ENCODE measurements at regions not wholly inside any gene's neighbourhood (a gene's known extent, or its start where the extent isn't known, plus 50 kb on each side); places are given as distances from the start of the nearest gene placed in this dataset.

DNA sequence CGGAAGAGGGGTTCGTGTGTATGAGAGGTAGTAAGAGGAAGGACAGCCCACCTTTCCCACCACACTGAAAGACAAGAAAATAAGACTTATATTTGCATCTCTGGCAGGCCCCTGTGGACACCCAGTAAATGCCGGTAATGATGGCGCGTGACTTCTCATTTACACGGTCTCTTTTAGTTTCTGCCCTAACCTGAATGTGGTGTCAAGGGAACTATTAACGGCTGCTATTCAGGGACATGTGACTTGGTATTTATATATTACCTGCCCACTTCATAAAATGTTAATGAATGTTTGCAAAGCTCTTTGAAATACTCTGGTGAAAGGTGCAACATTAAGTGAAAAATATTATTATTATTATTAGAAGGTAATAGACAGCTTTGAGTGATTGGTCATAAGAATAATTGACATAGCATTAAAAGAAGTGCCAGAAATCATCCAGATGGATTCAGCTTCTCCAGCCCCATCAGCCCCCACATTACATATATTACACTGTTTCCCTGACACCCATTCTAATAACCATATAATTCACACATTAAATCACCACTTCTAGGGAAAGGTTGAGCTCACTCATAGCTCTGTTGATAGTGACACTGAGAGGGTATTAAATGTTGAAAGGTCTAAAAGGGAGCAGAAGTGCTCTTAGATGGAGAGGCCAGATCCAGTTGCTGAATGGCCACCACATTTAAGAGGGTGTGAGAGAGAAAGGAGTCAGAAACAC is 83.0 kb upstream of the BEND4 start:
- TF ChIP-seq, protein P1, sequence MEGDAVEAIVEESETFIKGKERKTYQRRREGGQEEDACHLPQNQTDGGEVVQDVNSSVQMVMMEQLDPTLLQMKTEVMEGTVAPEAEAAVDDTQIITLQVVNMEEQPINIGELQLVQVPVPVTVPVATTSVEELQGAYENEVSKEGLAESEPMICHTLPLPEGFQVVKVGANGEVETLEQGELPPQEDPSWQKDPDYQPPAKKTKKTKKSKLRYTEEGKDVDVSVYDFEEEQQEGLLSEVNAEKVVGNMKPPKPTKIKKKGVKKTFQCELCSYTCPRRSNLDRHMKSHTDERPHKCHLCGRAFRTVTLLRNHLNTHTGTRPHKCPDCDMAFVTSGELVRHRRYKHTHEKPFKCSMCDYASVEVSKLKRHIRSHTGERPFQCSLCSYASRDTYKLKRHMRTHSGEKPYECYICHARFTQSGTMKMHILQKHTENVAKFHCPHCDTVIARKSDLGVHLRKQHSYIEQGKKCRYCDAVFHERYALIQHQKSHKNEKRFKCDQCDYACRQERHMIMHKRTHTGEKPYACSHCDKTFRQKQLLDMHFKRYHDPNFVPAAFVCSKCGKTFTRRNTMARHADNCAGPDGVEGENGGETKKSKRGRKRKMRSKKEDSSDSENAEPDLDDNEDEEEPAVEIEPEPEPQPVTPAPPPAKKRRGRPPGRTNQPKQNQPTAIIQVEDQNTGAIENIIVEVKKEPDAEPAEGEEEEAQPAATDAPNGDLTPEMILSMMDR (IDR thresholded peaks at IDR 0.05) = no peak
- TF ChIP-seq EZH2 (IDR thresholded peaks at IDR 0.05) (no peak), EZH2phosphoT487 (IDR thresholded peaks at IDR 0.05) (no peak)

DNA sequence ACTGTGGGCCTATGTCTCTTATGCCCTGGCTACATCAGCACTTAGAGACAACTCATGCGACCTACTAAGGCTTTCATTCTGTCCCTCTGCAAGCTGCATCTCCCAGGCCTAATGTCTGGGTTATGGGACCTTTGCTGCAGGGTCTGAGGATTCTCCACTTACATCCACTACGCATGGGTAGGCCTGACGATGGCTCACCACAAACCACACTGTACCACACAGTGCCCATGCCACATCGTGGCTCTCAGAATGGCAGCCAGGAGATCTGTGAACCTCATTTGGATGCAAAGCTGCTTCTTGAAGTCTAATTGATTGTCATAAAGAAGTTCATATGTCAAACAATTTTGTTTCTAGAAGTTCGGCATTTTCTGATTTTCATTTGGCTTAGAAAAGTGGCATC is 84.6 kb upstream of the BEND4 start:
- no peaks in the 10 kb centered on the region for H3K27me3 ChIP-seq
- H2AFZ ChIP-seq (replicated peaks) = no peak overlapping the region
- DNase-seq (ENCODE audit: low spot score) = no peak
- H3K4me1 ChIP-seq = peaks cover 6% of the 10 kb centered on the region
- H3K4me2 ChIP-seq = no peak overlapping the region
- H3K27ac ChIP-seq = no peak overlapping the region
- H3K4me3 Mint-ChIP-seq = no peak overlapping the region
- TF ChIP-seq EZH2 (IDR thresholded peaks at IDR 0.05) (no peak), EZH2phosphoT487 (IDR thresholded peaks at IDR 0.05) (no peak)
- TF ChIP-seq, protein P1 (IDR thresholded peaks at IDR 0.05) = no peak
- H3K9me3 Mint-ChIP-seq = peaks cover 4% of the 10 kb centered on the region
- peaks cover 4% of the 10 kb centered on the region for H3K27me3 Mint-ChIP-seq (ENCODE audit: insufficient read depth, low read depth)
- no peaks in the 10 kb centered on the region for H3K4me1 Mint-ChIP-seq
- no peaks in the 10 kb centered on the region for H3K36me3 ChIP-seq
- H3K27ac Mint-ChIP-seq = no peak overlapping the region
- H3K4me3 ChIP-seq = no peak overlapping the region
- no peaks in the 10 kb centered on the region for H3K79me2 ChIP-seq (ENCODE audit: low read depth)
- H3K9me3 ChIP-seq (ENCODE audit: low read depth) = no peaks in the 10 kb centered on the region
- H3F3A ChIP-seq (ENCODE audit: low read depth) = peaks cover 5% of the 10 kb centered on the region
- no peak overlapping the region for H3K9ac ChIP-seq
- no peaks in the 10 kb centered on the region for H4K20me1 ChIP-seq (ENCODE audit: low read depth)
- no peaks in the 10 kb centered on the region for H3K36me3 Mint-ChIP-seq

More for the DNA sequence above, 83.0 kb upstream of the BEND4 start:
- Mint-ChIP-seq H3K4me3 (no peak overlapping the region), H3K27ac (no peak overlapping the region), H3K9me3 (peaks cover 6% of the 10 kb centered on the region), H3K36me3 (no peaks in the 10 kb centered on the region), H3K4me1 (no peaks in the 10 kb centered on the region), H3K27me3 (ENCODE audit: insufficient read depth, low read depth) (peaks cover 4% of the 10 kb centered on the region)
- Histone ChIP-seq H4K20me1 (ENCODE audit: low read depth) (no peaks in the 10 kb centered on the region), H2AFZ (replicated peaks) (no peak overlapping the region), H3K4me3 (no peak overlapping the region), H3K4me2 (no peak overlapping the region), H3K9ac (no peak overlapping the region), H3K79me2 (ENCODE audit: low read depth) (no peaks in the 10 kb centered on the region), H3K27me3 (no peaks in the 10 kb centered on the region), H3K36me3 (no peaks in the 10 kb centered on the region), H3K4me1 (peaks cover 6% of the 10 kb centered on the region), H3K27ac (no peak overlapping the region), H3F3A (ENCODE audit: low read depth) (peaks cover 5% of the 10 kb centered on the region), H3K9me3 (ENCODE audit: low read depth) (no peaks in the 10 kb centered on the region)
- DNase-seq (ENCODE audit: low spot score) = no peak

DNA sequence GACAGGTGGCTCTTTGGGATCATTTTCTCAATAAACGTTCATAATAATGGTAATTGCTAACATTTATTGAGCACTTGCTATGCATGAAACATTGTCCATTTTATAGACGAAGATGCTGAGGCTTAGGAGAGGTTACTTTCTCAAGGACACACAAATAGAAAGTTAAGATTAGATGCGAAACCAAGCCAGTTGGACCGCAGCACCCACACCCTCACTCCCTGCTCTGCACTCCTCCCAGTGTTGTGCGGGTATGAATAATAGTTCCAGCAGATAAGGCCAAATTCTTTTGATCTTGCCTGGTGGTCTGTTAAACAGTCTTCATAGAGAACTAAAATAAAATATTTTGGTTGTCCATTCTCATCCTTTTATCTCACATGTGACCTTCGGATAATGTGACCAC is 85.0 kb upstream of the BEND4 start:
- no peaks in the 10 kb centered on the region for H3K9me3 ChIP-seq (ENCODE audit: low read depth)
- H3K27me3 Mint-ChIP-seq (ENCODE audit: insufficient read depth, low read depth) = peaks cover 4% of the 10 kb centered on the region
- no peaks in the 10 kb centered on the region for H3K27me3 ChIP-seq
- no peaks in the 10 kb centered on the region for H4K20me1 ChIP-seq (ENCODE audit: low read depth)
- no peak overlapping the region for H3K27ac Mint-ChIP-seq
- no peaks in the 10 kb centered on the region for H3K36me3 ChIP-seq
- peaks cover 4% of the 10 kb centered on the region for H3K9me3 Mint-ChIP-seq
- H3F3A ChIP-seq (ENCODE audit: low read depth) = peaks cover 5% of the 10 kb centered on the region
- no peaks in the 10 kb centered on the region for H3K36me3 Mint-ChIP-seq
- peaks cover 6% of the 10 kb centered on the region for H3K4me1 ChIP-seq
- no peak overlapping the region for H3K9ac ChIP-seq
- H3K79me2 ChIP-seq (ENCODE audit: low read depth) = no peaks in the 10 kb centered on the region
- H3K27ac ChIP-seq = no peak overlapping the region
- TF ChIP-seq, protein P1 (IDR thresholded peaks at IDR 0.05) = no peak
- TF ChIP-seq EZH2 (IDR thresholded peaks at IDR 0.05) (no peak), EZH2phosphoT487 (IDR thresholded peaks at IDR 0.05) (no peak)
- H2AFZ ChIP-seq (replicated peaks) = no peak overlapping the region
- no peak overlapping the region for H3K4me3 Mint-ChIP-seq
- H3K4me1 Mint-ChIP-seq = no peaks in the 10 kb centered on the region
- DNase-seq (ENCODE audit: low spot score) = no peak
- H3K4me3 ChIP-seq = no peak overlapping the region
- H3K4me2 ChIP-seq = no peak overlapping the region

All from neural progenitor cell (in vitro differentiated cells).